Mucosa of gallbladder (tissue), 1 donor: ENCODE measurements at regions not wholly inside any gene's neighbourhood (a gene's known extent, or its start where the extent isn't known, plus 50 kb on each side); places are given as distances from the start of the nearest gene placed in this dataset.
"Not testable (repeated sequence)": the region's sequence is repeated elsewhere in the genome, so short reads cannot be mapped to it uniquely, and the experiment has no call there.

Experiments
- DNase-seq: peaks from one replicate; pipeline ENCODE4 v3.0.0-alpha.2; 2020; ENCODE audit warnings: low spot score
- donor health status: DM: no; HTN: no; CAD: no.

DNA sequence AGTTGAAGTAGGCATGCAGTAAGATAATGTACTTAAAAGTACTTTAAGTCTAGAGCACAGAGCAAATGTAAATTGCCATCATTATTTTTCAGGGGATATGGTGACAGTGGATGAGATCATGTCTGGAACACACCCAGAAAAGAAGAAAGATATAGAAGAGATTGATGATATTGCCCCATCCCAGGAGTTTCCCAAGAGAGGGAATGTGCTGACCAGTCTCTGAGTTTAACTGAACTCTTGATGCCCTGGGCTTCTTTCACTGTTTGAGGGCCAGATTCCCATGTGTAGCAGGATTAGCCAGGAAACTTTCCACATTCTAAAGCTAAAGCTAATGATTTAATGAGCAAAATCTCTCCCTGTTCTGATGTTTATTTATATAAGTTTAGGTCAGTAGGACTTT lies 366.8 kb upstream of the UMPS start:
- no peak for DNase-seq

DNA sequence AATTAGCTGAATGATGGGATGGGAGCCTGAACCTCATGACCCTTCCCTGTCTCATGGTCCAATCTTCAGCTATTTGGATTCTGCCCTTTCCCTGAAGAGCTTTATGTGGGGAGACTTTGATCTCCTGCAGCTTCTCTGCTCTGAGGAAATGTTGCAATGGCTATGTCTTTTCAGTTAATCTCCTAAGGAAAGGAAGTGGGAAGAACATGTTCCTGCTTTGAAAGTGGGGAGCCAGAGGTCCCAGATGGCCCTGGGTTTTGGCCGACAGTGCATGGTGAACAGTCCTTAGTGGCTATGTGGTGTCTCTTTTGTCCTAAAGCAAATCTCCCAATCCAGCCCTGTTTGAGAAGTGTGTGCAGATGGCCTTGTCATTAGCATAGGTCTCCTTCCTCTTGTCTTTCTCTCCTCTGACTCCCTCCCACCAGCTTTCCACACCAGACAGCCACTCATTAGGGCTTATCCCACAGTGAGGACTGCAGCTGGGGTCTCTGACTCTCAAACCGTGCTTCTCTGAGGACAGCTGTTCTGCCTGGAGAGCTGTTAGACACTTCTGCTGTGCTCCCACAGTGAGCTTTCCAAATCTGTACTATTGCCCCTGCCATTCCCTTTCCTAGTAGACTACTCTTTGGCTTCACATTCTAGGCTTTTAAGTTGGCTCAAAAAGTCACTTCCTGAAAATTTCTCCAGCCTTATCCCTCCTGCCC lies 365.8 kb upstream of the UMPS start:
- no peak for DNase-seq

DNA sequence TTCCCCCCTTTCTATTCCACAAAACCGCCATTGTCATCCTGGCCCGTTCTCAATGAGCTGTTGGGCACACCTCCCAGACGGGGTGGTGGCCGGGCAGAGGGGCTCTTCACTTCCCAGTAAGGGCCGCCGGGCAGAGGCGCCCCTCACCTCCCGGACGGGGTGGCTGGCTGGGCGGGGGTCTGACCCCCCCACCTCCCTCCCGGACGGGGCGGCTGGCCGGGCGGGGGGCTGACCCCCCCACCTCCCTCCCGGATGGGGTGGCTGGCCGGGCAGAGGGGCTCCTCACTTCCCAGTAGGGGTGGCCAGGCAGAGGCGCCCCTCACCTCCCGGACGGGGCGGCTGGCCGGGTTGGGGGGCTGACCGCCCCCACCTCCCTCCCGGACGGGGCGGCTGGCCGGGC lies 363.6 kb upstream of the UMPS start:
- DNase-seq = not testable (repeated sequence)

DNA sequence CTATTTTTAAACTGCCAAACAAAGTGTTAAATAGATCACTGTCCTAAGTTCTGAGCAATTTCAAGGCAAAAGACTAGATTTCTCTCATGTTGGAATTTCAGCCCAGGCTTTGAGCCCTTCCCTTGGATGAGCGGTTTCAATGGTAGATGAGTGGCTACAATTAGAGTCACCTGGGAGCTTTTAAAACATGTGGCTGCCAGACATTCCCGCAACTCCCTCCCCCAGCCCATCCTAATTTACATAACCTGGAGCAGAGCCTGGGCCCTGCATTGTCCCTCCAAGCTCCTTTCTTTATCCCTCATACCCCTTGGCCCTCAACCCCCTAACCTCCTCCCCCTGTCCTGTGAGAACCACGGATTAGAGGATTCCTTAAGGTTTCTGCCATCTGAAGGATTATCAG lies 357.5 kb upstream of the UMPS start:
- no peak for DNase-seq

DNA sequence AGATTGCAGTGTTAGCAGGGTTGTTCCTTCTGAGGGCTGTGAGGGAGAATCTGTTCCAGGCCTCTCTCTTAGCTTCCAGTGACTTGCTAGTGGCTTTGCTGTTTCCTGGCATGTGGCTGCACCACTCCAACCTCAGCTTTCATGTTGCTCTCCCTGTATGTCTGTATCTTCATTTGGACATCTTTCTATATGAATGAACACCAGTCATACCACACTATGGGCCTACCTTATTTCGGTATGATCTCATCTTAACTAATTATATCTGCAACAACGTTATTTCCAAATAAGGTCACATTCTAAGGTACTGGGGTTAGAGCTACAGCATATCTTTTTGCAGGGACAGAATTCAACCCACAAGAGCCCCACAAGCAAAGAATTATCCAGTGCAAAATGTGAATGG lies 356.7 kb upstream of the UMPS start:
- no peak for DNase-seq

DNA sequence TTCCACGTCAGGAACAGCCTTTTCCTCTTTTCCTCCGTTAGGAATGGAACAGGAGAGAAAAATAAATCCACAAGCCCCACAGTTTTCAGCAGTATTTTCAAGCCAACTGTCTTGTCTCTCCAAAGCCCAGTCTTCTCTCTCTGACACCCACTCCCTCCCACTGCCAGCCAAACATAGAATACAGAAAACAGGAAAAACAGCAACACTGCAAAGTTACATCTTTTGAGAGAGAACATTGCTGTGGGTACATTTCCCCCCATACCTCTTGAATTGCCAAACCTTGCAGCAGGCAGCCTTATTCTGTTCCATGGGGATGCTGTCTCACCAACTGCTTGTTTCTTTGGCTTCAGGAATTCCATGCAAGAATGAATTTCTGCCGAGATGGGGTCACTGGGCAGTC lies 355.7 kb upstream of the UMPS start:
- no peak for DNase-seq

DNA sequence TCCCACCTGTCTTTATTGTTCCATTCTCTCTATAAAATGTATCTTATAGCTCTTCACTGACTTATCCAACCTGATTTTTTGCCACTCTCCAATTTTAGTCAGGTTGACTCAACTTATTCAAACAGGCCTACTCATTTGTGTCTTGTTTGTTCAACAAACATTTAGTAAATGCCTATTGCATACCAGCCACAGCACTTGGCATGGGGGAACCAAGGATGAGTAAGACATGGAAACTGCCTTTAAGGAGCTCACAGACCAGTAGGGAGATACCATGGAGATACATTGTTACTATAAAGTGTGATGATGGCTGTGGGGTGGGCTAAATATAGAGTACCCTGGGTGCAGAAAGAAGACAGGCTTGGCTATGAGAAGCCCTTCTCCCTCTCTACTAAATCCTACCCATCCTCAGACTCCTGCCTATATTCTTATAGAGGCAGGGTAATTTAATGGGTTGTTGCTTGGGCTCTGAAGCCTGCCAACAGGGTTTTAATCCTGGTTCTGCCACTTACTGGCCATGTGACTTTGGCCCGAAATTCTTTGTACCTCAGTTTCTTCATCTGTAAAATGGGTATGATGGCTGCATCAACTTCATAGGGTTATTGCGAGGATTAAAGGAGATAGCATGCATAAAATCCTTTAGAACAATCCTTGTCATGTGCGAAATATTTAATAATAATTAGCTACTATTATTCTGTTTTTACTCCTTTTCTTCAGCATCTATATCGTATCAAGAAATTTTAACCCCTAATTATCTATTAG lies 348.5 kb upstream of the UMPS start:
- no peak for DNase-seq

DNA sequence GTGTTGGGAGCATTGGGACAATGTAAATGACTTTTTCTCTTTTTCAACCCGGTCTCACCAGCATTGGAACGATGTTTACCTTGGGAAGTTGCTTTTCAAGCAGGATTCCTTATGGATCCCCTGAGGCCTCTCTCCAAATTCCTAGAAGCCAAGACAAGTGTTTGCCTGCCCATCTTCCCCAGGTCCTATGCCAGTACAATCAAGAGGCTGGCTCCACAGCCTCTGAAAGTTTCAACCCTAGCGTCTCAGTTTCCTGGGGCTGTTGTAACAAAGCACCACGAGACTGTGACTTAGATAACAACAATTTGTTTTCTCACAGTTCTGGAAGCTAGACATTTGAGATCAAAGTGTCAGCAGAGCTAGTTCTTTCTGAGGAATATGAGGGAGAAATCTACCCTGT lies 347.2 kb upstream of the UMPS start:
- no peak for DNase-seq

DNA sequence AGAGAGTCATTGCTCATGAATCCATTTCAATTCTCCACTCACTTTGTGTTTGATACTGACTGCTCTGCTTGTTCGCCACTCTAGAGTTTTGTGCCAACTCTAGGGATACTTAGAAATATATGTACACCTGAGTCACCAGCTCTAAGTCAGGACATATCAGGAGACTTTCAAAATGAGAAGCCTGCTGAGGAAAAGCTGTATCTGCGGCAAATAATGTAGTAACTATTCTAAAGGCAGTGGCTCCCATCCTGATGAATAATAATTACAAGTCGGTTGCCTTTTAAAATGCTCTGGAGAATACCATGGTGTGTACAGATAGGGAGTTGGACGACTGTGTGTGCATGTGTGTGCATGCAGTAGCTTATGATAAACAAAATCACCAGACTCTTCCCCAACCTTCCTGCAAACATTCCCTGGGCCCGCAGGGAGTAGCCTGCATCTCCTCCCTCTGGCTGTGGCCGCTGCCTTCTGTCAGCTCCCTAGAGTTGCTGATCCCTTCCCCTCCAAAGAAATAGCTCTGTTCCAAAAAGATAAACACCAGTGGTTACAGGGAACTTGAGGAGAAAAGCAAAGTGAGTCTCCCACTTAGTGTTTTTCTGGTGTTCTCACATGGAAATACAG lies 346.3 kb upstream of the UMPS start:
- DNase-seq = no peak

DNA sequence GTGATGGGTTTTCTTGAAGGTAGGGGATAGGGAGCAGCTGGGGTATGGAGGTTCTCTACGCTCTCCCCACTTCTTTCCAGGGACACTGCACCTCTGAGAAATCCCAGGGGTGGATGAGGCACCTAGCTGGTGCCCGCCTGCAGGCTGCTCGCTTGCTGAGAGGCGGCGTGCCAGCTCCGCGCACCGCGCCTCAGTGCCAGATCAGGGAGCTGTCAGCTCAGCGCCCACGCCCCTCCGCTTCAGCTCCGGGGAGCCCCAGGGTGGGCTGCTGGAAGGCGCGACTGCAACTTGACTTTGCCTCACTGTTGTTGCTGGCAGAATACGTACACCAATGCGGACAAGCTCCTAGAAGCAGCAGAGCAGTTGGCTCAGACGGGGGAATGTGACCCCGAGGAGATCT lies 345.7 kb upstream of the UMPS start:
- DNase-seq = no peak

DNA sequence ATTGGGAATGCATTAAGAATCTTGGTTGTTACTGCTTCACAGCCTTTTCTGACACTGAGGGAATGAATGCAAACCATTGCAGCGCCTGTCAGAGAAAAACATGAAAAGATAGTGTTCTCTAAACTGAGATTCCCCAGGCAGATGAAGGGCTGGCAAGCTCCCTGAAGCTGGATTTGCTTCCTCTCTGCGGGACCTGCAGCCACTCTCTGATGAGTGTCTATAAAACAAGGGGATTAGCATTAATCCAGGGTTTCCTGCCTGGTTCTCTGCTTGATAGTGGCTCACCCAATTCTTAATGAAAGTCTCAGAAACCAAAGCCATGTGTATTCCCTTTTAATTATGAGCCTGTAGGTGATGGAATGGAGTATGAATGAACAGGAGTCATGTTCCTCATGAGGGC lies 344.3 kb upstream of the UMPS start:
- DNase-seq = no peak

DNA sequence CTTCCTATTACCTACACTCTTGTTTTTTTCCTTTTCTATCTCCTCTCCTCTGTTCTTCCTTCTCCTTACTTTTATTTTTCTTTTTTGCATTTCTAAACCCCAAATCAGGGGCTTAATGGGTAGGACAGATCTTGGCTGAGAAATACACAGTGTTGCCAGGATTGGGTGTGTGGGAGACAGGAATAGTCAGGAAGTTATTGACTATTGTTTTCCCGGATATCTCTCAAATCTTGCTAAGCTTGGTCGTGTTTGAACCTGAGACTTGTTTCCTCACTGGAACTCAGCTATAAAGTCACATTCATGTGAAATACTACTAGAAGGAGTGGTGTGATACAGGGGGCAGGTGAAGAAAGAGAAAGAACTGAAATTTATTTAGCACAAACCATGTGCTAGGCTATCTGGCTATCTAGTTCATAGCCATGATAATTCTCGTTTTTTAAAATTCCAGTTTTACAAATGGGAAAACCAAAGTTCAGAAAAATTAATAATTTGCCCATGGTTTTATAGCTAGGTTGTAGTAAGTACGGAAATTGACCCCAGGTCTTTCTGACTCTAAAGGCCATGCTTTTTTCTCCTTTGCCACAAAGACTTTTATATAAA lies 343.2 kb upstream of the UMPS start:
- no peak for DNase-seq

DNA sequence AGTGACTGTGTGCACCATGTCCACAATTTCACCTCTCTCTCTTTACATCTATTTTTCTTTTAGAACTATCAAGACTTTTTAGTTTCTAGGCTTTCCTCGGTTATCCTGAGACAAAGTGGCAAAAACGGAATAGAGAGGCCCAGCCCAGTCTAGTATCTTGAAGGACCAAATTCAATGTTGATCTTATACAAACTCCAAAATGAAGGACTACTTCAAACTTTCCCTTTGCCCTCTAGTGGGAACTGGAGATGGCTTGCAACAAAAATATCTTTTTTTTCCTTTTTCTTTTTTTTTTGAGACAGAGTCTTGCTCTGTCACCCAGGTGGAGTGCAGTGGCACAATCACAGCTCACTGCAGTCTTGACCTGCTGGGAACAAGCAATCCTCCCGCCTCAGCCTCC lies 338.5 kb upstream of the UMPS start:
- DNase-seq = no peak

DNA sequence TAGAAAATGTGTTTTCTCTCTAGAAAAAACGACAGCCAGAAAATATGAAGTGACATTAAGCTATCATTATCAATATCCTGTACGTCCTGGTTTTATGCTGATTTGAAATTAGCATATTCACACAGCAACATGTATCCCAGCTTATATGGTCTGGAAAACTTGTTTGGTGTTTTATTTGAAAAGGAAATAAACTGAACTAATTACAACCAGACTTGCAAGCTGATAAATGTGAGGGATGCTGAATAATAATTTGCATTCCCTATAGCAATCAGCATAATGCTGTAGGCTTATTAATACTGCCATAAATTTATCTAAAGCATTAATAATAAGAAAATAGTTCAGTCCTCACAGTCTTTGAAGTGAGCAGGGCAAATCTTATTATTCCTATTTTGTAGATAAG lies 336.9 kb upstream of the UMPS start:
- no peak for DNase-seq

DNA sequence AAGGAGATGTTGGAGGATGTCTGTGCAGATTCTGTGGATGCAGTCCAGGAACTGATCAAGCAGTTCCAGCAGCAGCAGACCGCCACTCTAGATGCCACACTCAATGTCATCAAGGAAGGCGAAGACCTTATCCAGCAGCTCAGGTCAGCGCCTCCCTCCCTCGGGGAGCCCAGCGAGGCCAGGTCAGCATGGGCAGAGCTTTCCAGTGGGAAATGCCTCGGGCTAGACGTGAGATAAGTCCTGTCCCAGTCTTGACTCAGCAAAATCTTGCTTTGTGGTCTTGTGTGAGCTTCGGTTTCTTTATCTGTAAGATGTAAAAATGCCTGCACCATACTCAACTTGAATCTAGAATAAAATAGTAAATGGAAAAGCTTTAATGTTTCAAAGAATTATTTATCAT lies 335.1 kb upstream of the UMPS start:
- no peak for DNase-seq

DNA sequence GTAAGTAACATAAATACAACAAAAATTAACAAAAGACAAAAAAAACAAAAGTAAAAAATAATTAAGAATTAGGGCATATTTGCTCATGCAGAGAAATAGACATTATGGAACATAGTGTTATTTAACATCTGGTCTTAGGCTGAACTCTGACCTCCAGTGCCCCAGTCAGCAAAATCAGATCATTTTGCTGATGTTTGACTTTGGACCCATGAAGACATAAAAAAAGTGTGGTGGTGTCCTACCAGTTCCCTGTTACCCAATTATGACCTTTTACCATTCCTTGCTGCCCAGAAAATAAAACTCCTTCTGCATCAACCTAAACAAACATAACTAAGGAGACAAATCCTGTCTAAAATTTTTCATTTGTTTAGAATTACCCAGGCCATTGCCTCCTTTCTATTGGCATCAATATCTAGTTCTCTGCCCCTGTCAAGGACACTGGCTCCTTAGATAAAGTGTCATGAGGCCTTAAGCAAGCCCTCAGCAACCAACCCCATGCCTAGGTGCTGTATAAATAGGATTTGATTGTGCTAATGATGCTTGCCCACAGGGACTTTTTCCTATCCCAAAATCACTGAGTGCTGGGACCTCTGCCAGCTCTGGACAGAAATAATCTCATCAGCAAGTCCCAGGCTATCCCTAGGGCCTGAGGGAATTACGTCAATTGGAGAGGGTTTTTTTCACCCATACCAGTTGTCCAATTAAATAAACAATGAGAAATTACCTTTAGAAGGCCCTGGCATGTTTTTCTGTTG lies 334.5 kb upstream of the UMPS start:
- DNase-seq = no peak

DNA sequence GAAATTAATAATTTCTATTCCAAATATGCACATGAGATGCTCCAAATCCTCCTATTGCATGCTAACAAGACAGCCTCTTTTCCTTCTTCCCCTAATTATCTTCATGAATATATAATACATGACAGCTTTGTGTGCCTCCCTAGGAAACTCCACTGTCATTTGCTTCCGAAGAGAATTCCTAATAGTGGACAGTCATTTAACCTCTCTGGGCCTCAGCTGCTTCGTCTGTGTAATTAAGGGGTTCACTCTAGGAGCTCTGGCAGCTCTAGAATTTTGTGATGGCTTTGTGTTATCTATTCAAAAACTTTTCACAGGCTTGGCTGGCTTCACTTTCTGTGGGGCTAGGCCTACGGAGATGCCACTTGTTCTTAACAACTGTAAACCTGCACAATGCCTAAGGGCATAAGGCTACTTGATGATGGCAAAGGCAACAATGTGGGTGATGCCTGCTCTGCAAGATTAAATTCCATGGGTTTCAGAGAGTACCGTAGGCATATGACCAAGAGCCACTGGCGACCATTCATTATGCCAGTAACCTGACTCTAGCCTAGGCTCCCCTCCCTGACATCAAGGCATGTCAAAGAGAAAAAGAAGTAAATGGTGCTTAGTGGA lies 333.8 kb upstream of the UMPS start:
- DNase-seq = no peak

DNA sequence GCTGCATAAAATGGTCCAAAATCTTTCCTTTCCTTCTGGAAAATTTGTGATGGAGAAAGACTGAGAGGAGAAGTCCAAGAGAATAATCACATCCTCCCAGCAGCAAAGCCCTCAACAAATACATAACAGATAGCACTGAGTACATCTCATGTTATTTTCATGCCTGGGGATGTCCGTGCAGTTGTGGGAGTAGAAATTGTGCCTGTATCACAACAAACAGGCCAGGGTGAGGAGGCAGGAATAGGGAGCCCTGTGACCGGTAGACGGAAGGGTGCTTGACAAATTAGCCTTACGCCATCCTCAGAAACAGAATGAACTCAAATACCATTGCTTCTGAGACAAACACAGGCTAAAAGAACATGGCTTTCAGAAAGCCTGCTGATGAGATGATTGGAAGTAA lies 333.2 kb upstream of the UMPS start:
- no peak for DNase-seq

DNA sequence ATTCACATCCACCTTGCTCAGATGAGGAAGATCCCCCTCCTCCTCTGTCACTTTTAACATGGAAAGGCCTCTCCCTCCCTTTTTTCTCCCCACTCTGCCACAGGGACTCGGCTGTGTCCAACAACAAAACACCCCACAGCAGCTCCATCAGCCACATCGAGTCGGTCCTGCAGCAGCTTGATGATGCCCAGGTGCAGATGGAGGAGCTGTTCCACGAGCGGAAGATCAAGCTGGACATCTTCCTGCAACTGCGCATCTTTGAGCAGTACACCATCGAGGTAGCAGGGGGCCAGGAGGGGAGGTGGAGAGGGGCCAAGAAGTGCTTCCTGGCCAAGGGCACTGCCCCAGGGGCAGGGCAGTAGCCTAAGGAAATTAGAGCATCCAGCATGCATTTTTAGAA lies 331.7 kb upstream of the UMPS start:
- no peak for DNase-seq

DNA sequence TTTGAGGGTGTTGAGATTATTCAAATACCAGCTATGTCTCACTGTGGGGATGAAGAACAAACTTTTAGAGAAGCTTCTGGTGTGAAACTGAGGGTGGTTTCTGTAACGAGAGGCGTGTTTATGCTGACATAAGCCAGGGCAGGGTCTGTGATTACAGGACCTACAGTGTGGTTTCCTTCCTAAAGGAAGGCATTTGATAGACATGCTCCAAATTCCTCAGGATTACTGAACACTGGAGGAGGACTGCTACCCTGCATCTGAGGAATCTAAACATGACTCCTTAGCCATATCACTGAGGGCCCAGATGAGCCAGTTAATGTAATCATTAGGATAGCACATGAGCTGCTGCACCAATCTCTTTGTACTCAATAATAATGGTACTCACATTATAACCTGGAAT lies 328.4 kb upstream of the UMPS start:
- DNase-seq = no peak

DNA sequence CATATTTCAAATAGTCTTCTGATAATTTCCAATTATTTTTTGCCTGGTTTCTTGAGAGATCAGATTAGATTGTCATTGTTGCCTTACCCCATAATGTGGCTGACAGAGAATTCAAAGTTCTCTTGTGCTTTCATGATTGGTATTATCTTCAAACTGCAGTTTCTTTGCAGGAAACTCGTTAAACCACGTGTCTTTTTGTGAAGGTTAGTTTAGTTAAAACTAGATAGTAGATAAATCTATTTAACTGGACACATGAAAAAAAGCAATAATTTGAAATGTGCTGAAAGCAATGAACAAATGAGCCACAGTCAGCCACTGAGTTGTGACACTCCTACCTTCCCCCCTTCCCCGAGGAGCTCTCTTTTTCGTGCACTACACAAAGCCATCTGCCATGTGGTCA lies 327.5 kb upstream of the UMPS start:
- no peak for DNase-seq

DNA sequence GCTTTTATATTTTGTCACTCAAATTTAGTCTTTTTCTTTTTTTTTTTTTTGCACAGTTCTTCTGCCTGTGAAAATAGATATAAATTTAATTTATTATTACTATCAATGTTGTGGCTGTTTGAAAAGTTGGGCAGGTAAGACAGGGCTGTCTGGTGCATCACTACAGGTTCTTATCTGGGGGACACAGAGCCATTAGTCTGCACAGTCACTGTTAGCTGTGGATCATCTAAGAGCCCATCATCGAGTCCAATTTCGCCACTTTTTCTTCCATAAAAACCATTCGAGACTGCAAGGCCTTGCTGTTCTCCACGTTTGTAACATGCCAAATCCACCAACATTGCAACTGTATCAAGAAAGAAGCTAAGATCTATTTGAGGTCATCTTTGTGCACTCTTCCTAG lies 325.6 kb upstream of the UMPS start:
- no peak for DNase-seq
